ENCODE measurements at regions not wholly inside any gene's neighbourhood (a gene's known extent, or its start where the extent isn't known, plus 50 kb on each side); places are given as distances from the start of the nearest gene placed in this dataset.

- no peaks in the 10 kb centered on the region for H3K27me3 Mint-ChIP-seq
- no peaks in the 10 kb centered on the region for H3K36me3 Mint-ChIP-seq
- no peaks in the 10 kb centered on the region for H3K4me1 Mint-ChIP-seq (ENCODE audit: unreplicated experiment)
- TF ChIP-seq, protein P1, sequence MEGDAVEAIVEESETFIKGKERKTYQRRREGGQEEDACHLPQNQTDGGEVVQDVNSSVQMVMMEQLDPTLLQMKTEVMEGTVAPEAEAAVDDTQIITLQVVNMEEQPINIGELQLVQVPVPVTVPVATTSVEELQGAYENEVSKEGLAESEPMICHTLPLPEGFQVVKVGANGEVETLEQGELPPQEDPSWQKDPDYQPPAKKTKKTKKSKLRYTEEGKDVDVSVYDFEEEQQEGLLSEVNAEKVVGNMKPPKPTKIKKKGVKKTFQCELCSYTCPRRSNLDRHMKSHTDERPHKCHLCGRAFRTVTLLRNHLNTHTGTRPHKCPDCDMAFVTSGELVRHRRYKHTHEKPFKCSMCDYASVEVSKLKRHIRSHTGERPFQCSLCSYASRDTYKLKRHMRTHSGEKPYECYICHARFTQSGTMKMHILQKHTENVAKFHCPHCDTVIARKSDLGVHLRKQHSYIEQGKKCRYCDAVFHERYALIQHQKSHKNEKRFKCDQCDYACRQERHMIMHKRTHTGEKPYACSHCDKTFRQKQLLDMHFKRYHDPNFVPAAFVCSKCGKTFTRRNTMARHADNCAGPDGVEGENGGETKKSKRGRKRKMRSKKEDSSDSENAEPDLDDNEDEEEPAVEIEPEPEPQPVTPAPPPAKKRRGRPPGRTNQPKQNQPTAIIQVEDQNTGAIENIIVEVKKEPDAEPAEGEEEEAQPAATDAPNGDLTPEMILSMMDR (conservative IDR thresholded peaks at IDR 0.05) = no peak
- peaks cover 8% of the 10 kb centered on the region for H3K9me3 Mint-ChIP-seq
- no peak for DNase-seq (ENCODE audit: extremely low spot score, unreplicated experiment)
- H3K27ac Mint-ChIP-seq = no peak overlapping the region
- no peak overlapping the region for H3K4me3 Mint-ChIP-seq
Observed at GRCh38 chr21:15964236-15964855, 234.6 kb downstream of the USP25 start.

GRCh38 chr21:15966231-15966630, 236.4 kb downstream of the USP25 start:
- H3K36me3 Mint-ChIP-seq = no peaks in the 10 kb centered on the region
- no peak for DNase-seq (ENCODE audit: extremely low spot score, unreplicated experiment)
- TF ChIP-seq, protein P1 (conservative IDR thresholded peaks at IDR 0.05) = no peak
- no peak overlapping the region for H3K4me3 Mint-ChIP-seq
- H3K4me1 Mint-ChIP-seq (ENCODE audit: unreplicated experiment) = no peaks in the 10 kb centered on the region
- peaks cover 7% of the 10 kb centered on the region for H3K9me3 Mint-ChIP-seq
- H3K27me3 Mint-ChIP-seq = no peaks in the 10 kb centered on the region
- H3K27ac Mint-ChIP-seq = no peak overlapping the region

- Mint-ChIP-seq H3K4me1 (ENCODE audit: unreplicated experiment) (no peaks in the 10 kb centered on the region), H3K27ac (no peak overlapping the region)
- TF ChIP-seq, protein P1 (conservative IDR thresholded peaks at IDR 0.05) = no peak
Observed at GRCh38 chr21:15966651-15967050, 236.9 kb downstream of the USP25 start.

GRCh38 chr21:15967661-15968060, 237.9 kb downstream of the USP25 start:
- Mint-ChIP-seq H3K27ac (no peak overlapping the region), H3K4me3 (no peak overlapping the region), H3K27me3 (no peaks in the 10 kb centered on the region), H3K9me3 (peaks cover 4% of the 10 kb centered on the region), H3K36me3 (no peaks in the 10 kb centered on the region), H3K4me1 (ENCODE audit: unreplicated experiment) (no peaks in the 10 kb centered on the region)
- DNase-seq (ENCODE audit: extremely low spot score, unreplicated experiment) = no peak
- TF ChIP-seq, protein P1 (conservative IDR thresholded peaks at IDR 0.05) = no peak

More at GRCh38 chr21:15966651-15967050, 236.9 kb downstream of the USP25 start:
- DNase-seq (ENCODE audit: extremely low spot score, unreplicated experiment) = no peak
- peaks cover 4% of the 10 kb centered on the region for H3K9me3 Mint-ChIP-seq
- H3K27me3 Mint-ChIP-seq = no peaks in the 10 kb centered on the region
- no peaks in the 10 kb centered on the region for H3K36me3 Mint-ChIP-seq
- H3K4me3 Mint-ChIP-seq = no peak overlapping the region

DNA sequence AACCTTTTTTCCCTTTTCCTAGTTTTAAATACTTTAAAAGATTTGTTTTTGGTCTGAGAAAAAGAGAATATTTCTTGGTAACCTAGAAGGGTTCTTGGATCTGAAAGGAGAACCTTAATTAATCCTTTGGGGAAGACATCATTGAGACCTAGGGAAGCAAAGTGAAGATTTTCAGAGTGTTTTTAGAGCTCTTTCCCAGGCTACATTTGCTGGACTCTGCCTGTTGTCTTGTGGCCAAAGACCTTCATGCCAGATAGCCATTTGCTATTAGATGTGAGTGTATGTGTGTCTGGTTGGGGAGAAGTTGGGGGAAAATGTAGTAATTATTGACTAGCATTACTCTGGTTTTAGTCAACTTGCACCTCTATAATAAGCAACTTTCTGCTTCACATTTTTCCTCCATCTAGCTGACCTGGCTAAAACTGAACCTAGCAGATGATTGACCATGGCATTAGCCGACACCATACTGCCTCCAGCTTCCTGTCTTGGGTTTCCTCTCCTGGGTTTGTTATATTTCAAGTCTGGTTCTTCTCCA, 239.1 kb downstream of the USP25 start:
- no peak overlapping the region for H3K4me3 Mint-ChIP-seq

More for the DNA sequence above, 239.1 kb downstream of the USP25 start:
- no peak overlapping the region for H3K27ac Mint-ChIP-seq
- no peak for DNase-seq (ENCODE audit: extremely low spot score, unreplicated experiment)
- peaks cover 4% of the 10 kb centered on the region for H3K9me3 Mint-ChIP-seq
- no peaks in the 10 kb centered on the region for H3K36me3 Mint-ChIP-seq
- no peaks in the 10 kb centered on the region for H3K27me3 Mint-ChIP-seq
- H3K4me1 Mint-ChIP-seq (ENCODE audit: unreplicated experiment) = no peaks in the 10 kb centered on the region
- TF ChIP-seq, protein P1 (conservative IDR thresholded peaks at IDR 0.05) = no peak

Data from type B pancreatic cell (in vitro differentiated cells).